ENCODE measurements at regions not wholly inside any gene's neighbourhood (a gene's known extent, or its start where the extent isn't known, plus 50 kb on each side); places are given as distances from the start of the nearest gene placed in this dataset.

DNA sequence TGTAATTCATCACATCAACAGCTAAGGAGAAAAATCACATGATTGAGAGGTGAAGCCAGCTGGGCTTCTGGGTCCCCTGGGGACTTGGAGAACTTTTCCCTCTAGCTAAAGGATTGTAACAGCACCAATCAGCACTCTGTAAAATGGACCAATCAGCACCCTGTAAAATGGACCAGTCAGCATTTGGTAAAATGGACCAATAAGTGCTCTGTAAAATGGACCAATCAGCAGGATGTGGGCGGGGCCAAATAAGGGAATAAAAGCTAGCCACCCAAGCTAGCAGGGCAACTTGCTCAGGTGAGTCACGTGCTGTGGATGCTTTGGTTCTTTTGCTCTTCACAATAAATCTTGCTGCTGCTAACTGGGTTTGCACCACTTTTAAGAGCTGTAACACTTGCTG is 1248.3 kb downstream of the PCDH18 start:
- no peaks in the 10 kb centered on the region for H3K36me3 ChIP-seq (ENCODE audit: control insufficient read depth in 1 of 2, insufficient read depth in 2 of 2, low read length in 2 of 2)
- TF ChIP-seq EGR1 (IDR thresholded peaks at IDR 0.05; ENCODE audit: low read depth) (no peak), CBX3 (IDR thresholded peaks at IDR 0.05; ENCODE audit: low read depth) (no peak), ELF1 (IDR thresholded peaks at IDR 0.05; ENCODE audit: borderline replicate concordance, low read depth) (no peak), EZH2phosphoT487 (IDR thresholded peaks at IDR 0.05; ENCODE audit: borderline replicate concordance) (no peak), POLR2A (IDR thresholded peaks at IDR 0.05; ENCODE audit: borderline replicate concordance, extremely low read depth, insufficient read depth, insufficient read length) (no peak), POLR2AphosphoS5 (IDR thresholded peaks at IDR 0.05; ENCODE audit: low read depth, low read length) (no peak), RAD21 (IDR thresholded peaks at IDR 0.05; ENCODE audit: low read depth) (no peak)
- TF ChIP-seq, protein P1, sequence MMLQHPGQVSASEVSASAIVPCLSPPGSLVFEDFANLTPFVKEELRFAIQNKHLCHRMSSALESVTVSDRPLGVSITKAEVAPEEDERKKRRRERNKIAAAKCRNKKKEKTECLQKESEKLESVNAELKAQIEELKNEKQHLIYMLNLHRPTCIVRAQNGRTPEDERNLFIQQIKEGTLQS (IDR thresholded peaks at IDR 0.05): no peak
- TF ChIP-seq, protein P2, sequence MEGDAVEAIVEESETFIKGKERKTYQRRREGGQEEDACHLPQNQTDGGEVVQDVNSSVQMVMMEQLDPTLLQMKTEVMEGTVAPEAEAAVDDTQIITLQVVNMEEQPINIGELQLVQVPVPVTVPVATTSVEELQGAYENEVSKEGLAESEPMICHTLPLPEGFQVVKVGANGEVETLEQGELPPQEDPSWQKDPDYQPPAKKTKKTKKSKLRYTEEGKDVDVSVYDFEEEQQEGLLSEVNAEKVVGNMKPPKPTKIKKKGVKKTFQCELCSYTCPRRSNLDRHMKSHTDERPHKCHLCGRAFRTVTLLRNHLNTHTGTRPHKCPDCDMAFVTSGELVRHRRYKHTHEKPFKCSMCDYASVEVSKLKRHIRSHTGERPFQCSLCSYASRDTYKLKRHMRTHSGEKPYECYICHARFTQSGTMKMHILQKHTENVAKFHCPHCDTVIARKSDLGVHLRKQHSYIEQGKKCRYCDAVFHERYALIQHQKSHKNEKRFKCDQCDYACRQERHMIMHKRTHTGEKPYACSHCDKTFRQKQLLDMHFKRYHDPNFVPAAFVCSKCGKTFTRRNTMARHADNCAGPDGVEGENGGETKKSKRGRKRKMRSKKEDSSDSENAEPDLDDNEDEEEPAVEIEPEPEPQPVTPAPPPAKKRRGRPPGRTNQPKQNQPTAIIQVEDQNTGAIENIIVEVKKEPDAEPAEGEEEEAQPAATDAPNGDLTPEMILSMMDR (IDR thresholded peaks at IDR 0.05 in 2 of 3, conservative IDR thresholded peaks at IDR 0.05 in 1 of 3; ENCODE audit: borderline replicate concordance in 1 of 3, insufficient read depth in 1 of 3, low read depth in 2 of 3, low read length in 2 of 3): no peak
- CTCF ChIA-PET: no interaction called here
- H3K4me2 ChIP-seq (ENCODE audit: low read length): no peak overlapping the region
- H3K4me3 ChIP-seq (replicated peaks in 1 of 2; ENCODE audit: low read depth in 1 of 2, low read length in 2 of 2): no peak overlapping the region
- DNase-seq (ENCODE audit: low read depth, low spot score): no peak
- no peak for ATAC-seq
- H3K9ac ChIP-seq (ENCODE audit: low read length): no peak overlapping the region
- H4K20me1 ChIP-seq (ENCODE audit: insufficient read depth): no peaks in the 10 kb centered on the region
- H3K27ac ChIP-seq (ENCODE audit: low read depth, low read length): no peak overlapping the region
- H3K27me3 ChIP-seq (ENCODE audit: insufficient read depth, low read length): no peaks in the 10 kb centered on the region
- no peaks in the 10 kb centered on the region for H3K4me1 ChIP-seq (ENCODE audit: control insufficient read depth in 1 of 2, insufficient read depth in 2 of 2, low read length in 2 of 2)
- H2AFZ ChIP-seq (ENCODE audit: low read depth, low read length, poor library complexity, severe bottlenecking): no peak overlapping the region
- H3K79me2 ChIP-seq (ENCODE audit: insufficient read depth, low read length): no peaks in the 10 kb centered on the region
- POLR2A ChIA-PET: no interaction called here
- no peaks in the 10 kb centered on the region for H3K9me3 ChIP-seq (ENCODE audit: control insufficient read depth in 1 of 2, insufficient read depth in 1 of 2, low read depth in 1 of 2, low read length in 2 of 2)
- no TSS peak for BruUV-seq (replicated peaks)
- intact Hi-C loops (cut with micrococcal nuclease): no loop called here
- no peaks in the 10 kb centered on the region for H3K9me2 ChIP-seq (ENCODE audit: insufficient read depth)
- RAD21 ChIA-PET (ENCODE audit: low non-redundant PET in 1 of 2, low total read pairs in 2 of 2, uncharacterized antibody in 2 of 2, unreplicated experiment in 2 of 2): no interaction called here

DNA sequence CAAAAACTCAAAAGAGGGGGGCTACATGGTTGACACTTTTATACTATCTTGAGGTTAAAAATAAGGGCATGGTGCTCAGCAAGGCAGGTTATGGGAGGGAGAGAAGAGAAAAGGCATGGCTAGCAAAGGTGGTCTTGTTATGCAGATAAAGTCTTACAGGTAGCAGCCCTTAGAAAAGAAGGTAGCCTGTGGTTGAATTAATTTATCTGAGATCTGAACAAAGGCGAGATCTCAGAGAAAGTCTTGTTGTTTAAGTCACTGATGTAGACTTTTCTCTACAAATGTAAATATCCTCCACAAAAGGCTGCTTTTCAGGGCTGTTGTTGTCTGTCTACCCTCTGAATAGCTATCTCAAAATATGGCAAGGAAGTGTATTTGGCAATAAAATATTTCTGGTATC is 1250.4 kb downstream of the PCDH18 start:
- no peak overlapping the region for H3K4me2 ChIP-seq (ENCODE audit: low read length)
- TF ChIP-seq ZNF274 (IDR thresholded peaks at IDR 0.05; ENCODE audit: low read depth, low read length) (no peak), SRF (IDR thresholded peaks at IDR 0.05; ENCODE audit: low read depth) (no peak), ZFX (IDR thresholded peaks at IDR 0.05) (no peak), RAD21 (IDR thresholded peaks at IDR 0.05; ENCODE audit: low read depth) (no peak), POLR2AphosphoS5 (IDR thresholded peaks at IDR 0.05; ENCODE audit: low read depth, low read length) (no peak), ELF1 (IDR thresholded peaks at IDR 0.05; ENCODE audit: borderline replicate concordance, low read depth) (no peak), YY1 (IDR thresholded peaks at IDR 0.05; ENCODE audit: extremely low read depth, insufficient replicate concordance, low read depth, low read length) (no peak), EZH2phosphoT487 (IDR thresholded peaks at IDR 0.05; ENCODE audit: borderline replicate concordance) (no peak), TCF7L2 (IDR thresholded peaks at IDR 0.05; ENCODE audit: borderline replicate concordance, extremely low read depth, insufficient read depth, insufficient read length) (no peak), FOSL1 (IDR thresholded peaks at IDR 0.05; ENCODE audit: low read depth) (no peak), CEBPB (IDR thresholded peaks at IDR 0.05; ENCODE audit: low read depth) (no peak)
- TF ChIP-seq, protein P2 (IDR thresholded peaks at IDR 0.05 in 2 of 3, conservative IDR thresholded peaks at IDR 0.05 in 1 of 3; ENCODE audit: borderline replicate concordance in 1 of 3, insufficient read depth in 1 of 3, low read depth in 2 of 3, low read length in 2 of 3): no peak
- TF ChIP-seq, protein P1 (IDR thresholded peaks at IDR 0.05): no peak
- no peaks in the 10 kb centered on the region for H3K9me2 ChIP-seq (ENCODE audit: insufficient read depth)
- H3K4me3 ChIP-seq (replicated peaks in 1 of 2; ENCODE audit: low read depth in 1 of 2, low read length in 2 of 2): no peak overlapping the region
- ChIA-PET RAD21 (ENCODE audit: low non-redundant PET in 1 of 2, low total read pairs in 2 of 2, uncharacterized antibody in 2 of 2, unreplicated experiment in 2 of 2) (no interaction called here), POLR2A (no interaction called here), CTCF (no interaction called here)
- H2AFZ ChIP-seq (ENCODE audit: low read depth, low read length, poor library complexity, severe bottlenecking): no peak overlapping the region
- no peak overlapping the region for H3K27ac ChIP-seq (ENCODE audit: low read depth, low read length)
- H3K27me3 ChIP-seq (ENCODE audit: insufficient read depth, low read length): no peaks in the 10 kb centered on the region
- BruUV-seq (replicated peaks): no TSS peak
- intact Hi-C loops (cut with micrococcal nuclease): no loop called here
- no peak for ATAC-seq
- no peaks in the 10 kb centered on the region for H3K4me1 ChIP-seq (ENCODE audit: control insufficient read depth in 1 of 2, insufficient read depth in 2 of 2, low read length in 2 of 2)
- H3K9ac ChIP-seq (ENCODE audit: low read length): no peak overlapping the region
- no peaks in the 10 kb centered on the region for H3K9me3 ChIP-seq (ENCODE audit: control insufficient read depth in 1 of 2, insufficient read depth in 1 of 2, low read depth in 1 of 2, low read length in 2 of 2)
- no peaks in the 10 kb centered on the region for H3K36me3 ChIP-seq (ENCODE audit: control insufficient read depth in 1 of 2, insufficient read depth in 2 of 2, low read length in 2 of 2)
- H4K20me1 ChIP-seq (ENCODE audit: insufficient read depth): no peaks in the 10 kb centered on the region
- H3K79me2 ChIP-seq (ENCODE audit: insufficient read depth, low read length): no peaks in the 10 kb centered on the region
- DNase-seq (ENCODE audit: low read depth, low spot score): no peak

All from HCT116 (cell line).